IMR-90 (cell line): ENCODE measurements at regions not wholly inside any gene's neighbourhood (a gene's known extent, or its start where the extent isn't known, plus 50 kb on each side); places are given as distances from the start of the nearest gene placed in this dataset.

ENCODE experiments used
- ATAC-seq: fragments of 200-7000 bp; cut with Tn5 transposase; 2 replicates; pipeline ENCODE4 v1.9.1; 2020; ENCODE audit warnings: low read depth, mild to moderate bottlenecking, moderate library complexity
- BruUV-seq: library from RNA; stranded (reverse); fragments of 400-500 nt; replicated peaks from 2 replicates; lab custom pipeline; 2021; lab: Mats Ljungman, UMichigan
- CTCF ChIA-PET: fragments of 300-600 bp; formaldehyde crosslinking; extraction: SDS; loops from one replicate; lab custom pipeline; 2021; ENCODE audit warnings: antibody characterized with exemption; lab: Yijun Ruan, JAX
- POLR2A ChIA-PET: fragments of 300-600 bp; sonication (Branson Sonifier 250); formaldehyde crosslinking; loops from one replicate; lab custom pipeline; 2022; ENCODE audit warnings: antibody characterized with exemption; ENCODE audit not compliant: unreplicated experiment; lab: Charles Lee
- DNase-seq: peaks from one replicate; pipeline ENCODE4 v3.0.0; 2013
- H2AFZ ChIP-seq: replicated peaks from 2 replicates; pipeline ENCODE3; 2013; ENCODE audit warnings: low read length, mild to moderate bottlenecking; ENCODE audit not compliant: poor library complexity
- H2AK5ac ChIP-seq: 2 replicates; pipeline ENCODE4 v1.6.1; 2013; ENCODE audit warnings: low read depth, low read length, inconsistent platforms
- H2AK9ac ChIP-seq: replicated peaks from 2 replicates; pipeline ENCODE3; 2013; ENCODE audit warnings: mild to moderate bottlenecking, low read depth, low read length, moderate library complexity; ENCODE audit not compliant: poor library complexity
- H2BK120ac ChIP-seq: 2 replicates; pipeline ENCODE4 v1.6.1; 2013; ENCODE audit warnings: low read depth, low read length, inconsistent platforms
- H2BK15ac ChIP-seq: 3 replicates; pipeline ENCODE4 v1.6.1; 2013; ENCODE audit warnings: low read depth, low read length, inconsistent platforms
- H2BK20ac ChIP-seq: 2 replicates; pipeline ENCODE4 v1.6.1; 2013; ENCODE audit warnings: low read depth, mild to moderate bottlenecking, inconsistent platforms, low read length, moderate library complexity
- H2BK5ac ChIP-seq: 2 replicates; pipeline ENCODE4 v1.6.1; 2013; ENCODE audit warnings: mild to moderate bottlenecking, low read depth, low read length, inconsistent platforms; ENCODE audit not compliant: poor library complexity, severe bottlenecking
- H3K14ac ChIP-seq: replicated peaks from 2 replicates; pipeline ENCODE4 v1.6.1; 2013; ENCODE audit warnings: low read depth, low read length, inconsistent platforms
- H3K18ac ChIP-seq: 2 replicates; pipeline ENCODE4 v1.6.1; 2013; ENCODE audit warnings: low read depth, low read length, control low read depth
- H3K23ac ChIP-seq: 2 replicates; pipeline ENCODE4 v1.6.1; 2013; ENCODE audit warnings: low read depth, low read length, inconsistent platforms
- H3K27ac ChIP-seq: 2 replicates; pipeline ENCODE4 v1.5.1; 2013; ENCODE audit warnings: mild to moderate bottlenecking, control low read depth, low read length; ENCODE audit not compliant: insufficient read depth
- H3K27me3 ChIP-seq: 2 replicates; pipeline ENCODE4 v1.6.1; 2013; ENCODE audit warnings: low read length; ENCODE audit not compliant: control insufficient read depth, insufficient read depth
- H3K36me3 ChIP-seq: 2 replicates; pipeline ENCODE4 v1.6.1; 2013; ENCODE audit warnings: low read length, mixed read lengths; ENCODE audit not compliant: control insufficient read depth, insufficient read depth
- H3K4ac ChIP-seq: 2 replicates; pipeline ENCODE4 v1.6.1; 2013; ENCODE audit warnings: low read depth, low read length, inconsistent platforms
- H3K4me1 ChIP-seq: 2 replicates; pipeline ENCODE4 v1.6.1; 2013; ENCODE audit warnings: low read length, mixed read lengths; ENCODE audit not compliant: control insufficient read depth, insufficient read depth
- H3K4me2 ChIP-seq: 2 replicates; pipeline ENCODE4 v1.6.1; 2013; ENCODE audit warnings: low read depth, mild to moderate bottlenecking, control low read depth, low read length, moderate library complexity
- H3K4me3 ChIP-seq: 2 replicates; pipeline ENCODE4 v1.5.1; 2013; ENCODE audit warnings: low read depth, mild to moderate bottlenecking, control low read depth, low read length, moderate library complexity; ENCODE audit not compliant: insufficient read depth
- H3K56ac ChIP-seq: 2 replicates; pipeline ENCODE4 v1.6.1; 2013; ENCODE audit warnings: low read length, inconsistent platforms; ENCODE audit not compliant: insufficient read depth; ENCODE audit errors: extremely low read depth
- H3K79me1 ChIP-seq, 2 experiments: 2 replicates each; pipeline ENCODE4 v1.6.1; 2013; ENCODE audit warnings: low read length in 2 of 2, inconsistent platforms in 1 of 2, low read depth in 1 of 2
- H3K9ac ChIP-seq: 2 replicates; pipeline ENCODE4 v1.6.1; 2013; ENCODE audit warnings: low read depth, low read length, control low read depth
- H3K9me1 ChIP-seq: 2 replicates; pipeline ENCODE4 v1.6.1; 2013; ENCODE audit warnings: low read length, inconsistent platforms; ENCODE audit not compliant: insufficient read depth
- H3K9me3 ChIP-seq: 2 replicates; pipeline ENCODE4 v1.6.1; 2013; ENCODE audit warnings: low read length; ENCODE audit not compliant: control insufficient read depth, insufficient read depth
- H4K20me1 ChIP-seq: 2 replicates; pipeline ENCODE4 v1.6.1; 2013; ENCODE audit warnings: low read length, inconsistent platforms; ENCODE audit not compliant: insufficient read depth
- H4K5ac ChIP-seq: 2 replicates; pipeline ENCODE4 v1.6.1; 2013; ENCODE audit warnings: mild to moderate bottlenecking, low read depth, low read length, control low read depth
- H4K8ac ChIP-seq, 2 experiments: 2 replicates each; pipeline ENCODE4 v1.6.1; 2013; ENCODE audit warnings: low read depth in 2 of 2, low read length in 2 of 2, control low read depth in 1 of 2, inconsistent platforms in 1 of 2
- H4K91ac ChIP-seq: 2 replicates; pipeline ENCODE4 v1.6.1; 2013; ENCODE audit warnings: low read depth, low read length, inconsistent platforms; ENCODE audit not compliant: insufficient read depth
- CHD1 ChIP-seq: IDR thresholded peaks from 2 replicates; pipeline ENCODE4 v1.6.1; 2012; ENCODE audit warnings: low read depth, low read length, improper control_type of control experiment
- FOS ChIP-seq: fragments of 150-350 bp; IDR thresholded peaks from 2 replicates; pipeline ENCODE4 v1.6.1; 2016; ENCODE audit warnings: low read depth, low read length
- MAFK ChIP-seq: IDR thresholded peaks from 2 replicates; pipeline ENCODE4 v1.6.1; 2012; ENCODE audit warnings: low read depth, low read length, improper control_type of control experiment
- NFE2L2 ChIP-seq: fragments of 150-350 bp; IDR thresholded peaks from 2 replicates; pipeline ENCODE4 v1.6.1; 2016; ENCODE audit warnings: low read depth, mild to moderate bottlenecking, low read length
- POLR2A ChIP-seq: IDR thresholded peaks from 2 replicates; pipeline ENCODE4 v1.6.1; 2012; ENCODE audit warnings: mild to moderate bottlenecking, low read depth, low read length
- RCOR1 ChIP-seq: IDR thresholded peaks from 2 replicates; pipeline ENCODE4 v1.6.1; 2012; ENCODE audit warnings: mild to moderate bottlenecking, low read length, improper control_type of control experiment; ENCODE audit not compliant: insufficient replicate concordance
- RFX5 ChIP-seq: IDR thresholded peaks from 2 replicates; pipeline ENCODE4 v1.8.0; 2012; ENCODE audit warnings: low read depth, mild to moderate bottlenecking, low read length, moderate library complexity
- SMC3 ChIP-seq: fragments of 150-350 bp; IDR thresholded peaks from 2 replicates; pipeline ENCODE4 v1.6.1; 2016; ENCODE audit warnings: low read depth, mild to moderate bottlenecking, antibody characterized with exemption, low read length, moderate library complexity
- WGBS, 2 experiments: methylation state at CpG; one replicate each; pipeline versions ENCODE4 v1.1.5 to v1.1.7; 2013; ENCODE audit warnings: missing lambda C conversion rate in 2 of 2; ENCODE audit not compliant: insufficient read length in 1 of 2; ENCODE audit errors: extremely low coverage in 2 of 2; 5-methylcytosine and 5-hydroxymethylcytosine counted together
- dilution Hi-C: fragments of 300-500 bp; cut with HindIII; formaldehyde crosslinking; loops from one replicate; pipeline ENCODE4 v1.14.3; 2018; ENCODE audit warnings: low sequenced_read_pairs; ENCODE audit not compliant: unreplicated experiment
- in situ Hi-C: fragments of 300-500 bp; cut with MboI; formaldehyde crosslinking; loops from 3 replicates; pipeline ENCODE4 v1.14.3; 2019; ENCODE audit warnings: low sequenced_read_pairs, inconsistent platforms, mixed read lengths
- intact Hi-C: fragments of 100-400 bp; cut with micrococcal nuclease; formaldehyde crosslinking; loops from 2 replicates; pipeline ENCODE4 v1.10.0; 2022

DNA sequence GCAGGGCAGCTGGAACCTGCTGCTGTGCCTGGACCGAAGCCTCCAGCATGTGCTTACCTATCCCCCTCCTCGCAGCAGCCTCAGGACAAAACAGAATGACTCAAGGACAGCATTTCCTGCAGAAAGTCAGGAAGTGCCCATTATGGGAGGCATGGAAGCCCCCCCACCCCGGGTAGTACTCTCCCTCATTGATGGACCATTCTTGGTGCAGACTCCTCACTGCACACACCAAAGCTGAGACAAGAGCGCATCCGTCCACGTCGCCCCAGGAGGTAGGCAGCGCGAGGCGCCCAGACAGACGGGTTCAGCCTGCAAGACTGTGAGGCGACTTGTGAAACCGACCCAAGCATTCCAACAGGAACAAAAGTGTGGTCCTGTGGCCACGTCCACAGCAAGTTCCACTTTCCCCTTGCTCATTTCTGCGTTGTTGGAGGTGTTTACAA, 243.9 kb upstream of the ATXN7L3B start:
- CTCF ChIA-PET, result no interaction called here
- Histone ChIP-seq H3K27me3 (no peaks in the 10 kb centered on the region), H3K18ac (no peak overlapping the region), H3K23ac (no peak overlapping the region), H3K79me1 (no peaks in the 10 kb centered on the region), H3K56ac (no peak overlapping the region), H2BK20ac (no peak overlapping the region), H3K4me2 (no peak overlapping the region), H2BK15ac (no peak overlapping the region), H3K36me3 (no peaks in the 10 kb centered on the region), H4K91ac (no peak overlapping the region), H4K20me1 (no peaks in the 10 kb centered on the region), H3K4me3 (no peak overlapping the region), H2BK120ac (no peak overlapping the region), H4K5ac (no peak overlapping the region), H2AK5ac (no peak overlapping the region), H3K4me1 (no peaks in the 10 kb centered on the region), H4K8ac (no peak overlapping the region), H2AK9ac (no peak overlapping the region), H3K9ac (no peak overlapping the region), H3K4ac (no peak overlapping the region), H3K27ac (no peak overlapping the region), H3K9me3 (peaks cover 10% of the 10 kb centered on the region; the same call in 1 of the 2 replicates), H2AFZ (no peak overlapping the region), H2BK5ac (no peak overlapping the region), H3K9me1 (no peaks in the 10 kb centered on the region), H3K14ac (no peak overlapping the region)
- in situ Hi-C loops (no loop called here), intact Hi-C loops (no loop called here), dilution Hi-C loops (no loop called here)
- POLR2A ChIA-PET, result no interaction called here
- no TSS peak for BruUV-seq
- WGBS, 2 experiments, result 60% methylated on average over 1 of the region's 15 CpGs; no CpG with 5 or more reads in 1 of the 2 experiments
- ATAC-seq (no peak), DNase-seq (no peak)
- no peak for TF ChIP-seq NFE2L2
- no peak for TF ChIP-seq RCOR1
- TF ChIP-seq FOS, result no peak
- no peak for TF ChIP-seq CHD1
- no peak for TF ChIP-seq SMC3
- TF ChIP-seq RFX5, result no peak
- TF ChIP-seq MAFK, result no peak
- no peak for TF ChIP-seq POLR2A
